A673 (cell line): ENCODE measurements at regions not wholly inside any gene's neighbourhood (a gene's known extent, or its start where the extent isn't known, plus 50 kb on each side); places are given as distances from the start of the nearest gene placed in this dataset.

Source experiments
- BruUV-seq: library from RNA; stranded (reverse); fragments of 400-500 nt; replicated peaks from 2 replicates; lab custom pipeline; 2021; lab: Mats Ljungman, UMichigan
- CTCF ChIA-PET: fragments of 300-600 bp; sonication (Branson Sonifier 250); formaldehyde crosslinking; loops from one replicate; lab custom pipeline; 2022; ENCODE audit warnings: antibody characterized with exemption; lab: Charles Lee
- POLR2A ChIA-PET: fragments of 300-600 bp; sonication (Branson Sonifier 250); formaldehyde crosslinking; loops from one replicate; lab custom pipeline; 2022; ENCODE audit warnings: antibody characterized with exemption; ENCODE audit not compliant: low non-redundant PET; lab: Charles Lee
- DNase-seq: peaks from one replicate; pipeline ENCODE4 v3.0.0-alpha.2; 2015; ENCODE audit warnings: low spot score
- H3K27ac ChIP-seq: fragments of 200-600 bp; sonication (generic); 2 replicates; pipeline ENCODE4 v1.5.1; 2016; ENCODE audit warnings: mixed run types, low read depth, mild to moderate bottlenecking, mixed read lengths, antibody characterized with exemption, low read length; ENCODE audit not compliant: poor library complexity, severe bottlenecking
- H3K27me3 ChIP-seq: fragments of 200-600 bp; sonication (generic); replicated peaks from 2 replicates; pipeline ENCODE4 v1.6.1; 2017; ENCODE audit warnings: mixed run types, low read depth, mild to moderate bottlenecking, mixed read lengths, antibody characterized with exemption, low read length; ENCODE audit not compliant: insufficient read depth, poor library complexity
- H3K36me3 ChIP-seq: fragments of 200-600 bp; sonication (generic); 2 replicates; pipeline ENCODE4 v1.6.1; 2016; ENCODE audit warnings: mixed run types, mild to moderate bottlenecking, mixed read lengths, antibody characterized with exemption, low read length; ENCODE audit not compliant: insufficient read depth, poor library complexity, severe bottlenecking
- H3K4me1 ChIP-seq: fragments of 200-600 bp; sonication (generic); 2 replicates; pipeline ENCODE4 v1.6.1; 2017; ENCODE audit warnings: mixed run types, mild to moderate bottlenecking, mixed read lengths, antibody characterized with exemption, low read length; ENCODE audit not compliant: insufficient read depth, poor library complexity, severe bottlenecking
- H3K4me3 ChIP-seq: fragments of 200-600 bp; sonication (generic); 2 replicates; pipeline ENCODE4 v1.5.1; 2016; ENCODE audit warnings: low read depth, mixed run types, mild to moderate bottlenecking, mixed read lengths, low read length; ENCODE audit not compliant: poor library complexity, severe bottlenecking
- H3K9me3 ChIP-seq: fragments of 200-600 bp; sonication (generic); 2 replicates; pipeline ENCODE4 v1.6.1; 2016; ENCODE audit warnings: mixed run types, low read depth, mild to moderate bottlenecking, mixed read lengths, antibody characterized with exemption, low read length; ENCODE audit not compliant: poor library complexity, severe bottlenecking
- CTCF ChIP-seq: fragments of 300-800, 200-600 bp; sonication (generic); conservative IDR thresholded peaks from 2 replicates; pipeline ENCODE4 v1.5.1; 2017; ENCODE audit warnings: low read depth, mild to moderate bottlenecking, antibody characterized with exemption, low read length, moderate library complexity, mixed read lengths
- EZH2 ChIP-seq: fragments of 200-600 bp; sonication (generic); IDR thresholded peaks from 2 replicates; pipeline ENCODE4 v1.6.1; 2017; ENCODE audit warnings: borderline replicate concordance, low read depth, mild to moderate bottlenecking, mixed read lengths, antibody characterized with exemption, low read length; ENCODE audit not compliant: poor library complexity, severe bottlenecking
- intact Hi-C: fragments of 100-400 bp; cut with micrococcal nuclease; formaldehyde crosslinking; loops from one replicate; pipeline ENCODE4 v1.10.0; 2022; ENCODE audit not compliant: unreplicated experiment

- no TSS peak for BruUV-seq
- Histone ChIP-seq H3K27ac (no peak overlapping the region), H3K27me3 (no peaks in the 10 kb centered on the region), H3K36me3 (no peaks in the 10 kb centered on the region), H3K9me3 (no peaks in the 10 kb centered on the region), H3K4me3 (peak overlapping the region; percentile 22), H3K4me1 (no peaks in the 10 kb centered on the region)
- peak; percentile 65 for DNase-seq
- CTCF ChIA-PET: no interaction called here
- intact Hi-C loops: loop anchor here (2.0 to 10.0 kb wide), 6 partner anchors 93 to 1951 kb away; no protein-coding TSS in a partner anchor
- TF ChIP-seq CTCF: peak; percentile 68
- no peak for TF ChIP-seq EZH2
- POLR2A ChIA-PET: no interaction called here
These were observed 154.4 kb downstream of the TUSC7 start for GRCh38 chr3:116863822-116864589.

- intact Hi-C loops: loop anchor here (5.0 to 10.0 kb wide), 5 partner anchors 150 to 1950 kb away; no protein-coding TSS in a partner anchor
- Histone ChIP-seq H3K27me3 (no peaks in the 10 kb centered on the region), H3K9me3 (no peaks in the 10 kb centered on the region), H3K4me1 (no peaks in the 10 kb centered on the region), H3K36me3 (no peaks in the 10 kb centered on the region), H3K27ac (no peak overlapping the region), H3K4me3 (no peak overlapping the region)
- ChIA-PET POLR2A (no interaction called here), CTCF (no interaction called here)
- no peak for DNase-seq
- TF ChIP-seq EZH2 (no peak), CTCF (no peak)
- no TSS peak for BruUV-seq
These were observed 155.0 kb downstream of the TUSC7 start for GRCh38 chr3:116864590-116864927.

GRCh38 chr3:116870379-116870778 lies 160.8 kb downstream of the TUSC7 start:
- H3K4me1 ChIP-seq: no peaks in the 10 kb centered on the region
- no peaks in the 10 kb centered on the region for H3K36me3 ChIP-seq
- H3K9me3 ChIP-seq: no peaks in the 10 kb centered on the region
- ChIA-PET CTCF (no interaction called here), POLR2A (no interaction called here)
- no peak overlapping the region for H3K4me3 ChIP-seq
- TF ChIP-seq CTCF (no peak), EZH2 (no peak)
- no TSS peak for BruUV-seq
- H3K27me3 ChIP-seq: no peaks in the 10 kb centered on the region
- no peak for DNase-seq
- no peak overlapping the region for H3K27ac ChIP-seq
- intact Hi-C loops: no loop called here
